ENCODE measurements at regions not wholly inside any gene's neighbourhood (a gene's known extent, or its start where the extent isn't known, plus 50 kb on each side); places are given as distances from the start of the nearest gene placed in this dataset.
"Not testable (repeated sequence)": the region's sequence is repeated elsewhere in the genome, so short reads cannot be mapped to it uniquely, and the experiment has no call there.

GRCh38 chr14:44388306-44388705 lies 118.8 kb downstream of the FSCB start:
- intact Hi-C loops (cut with micrococcal nuclease), result no loop called here

GRCh38 chr14:44385906-44386305 lies 121.2 kb downstream of the FSCB start:
- intact Hi-C loops (cut with micrococcal nuclease), result no loop called here

- intact Hi-C loops (cut with micrococcal nuclease), result not testable (repeated sequence)
Measured at GRCh38 chr14:44385296-44385695, 121.8 kb downstream of the FSCB start.

DNA sequence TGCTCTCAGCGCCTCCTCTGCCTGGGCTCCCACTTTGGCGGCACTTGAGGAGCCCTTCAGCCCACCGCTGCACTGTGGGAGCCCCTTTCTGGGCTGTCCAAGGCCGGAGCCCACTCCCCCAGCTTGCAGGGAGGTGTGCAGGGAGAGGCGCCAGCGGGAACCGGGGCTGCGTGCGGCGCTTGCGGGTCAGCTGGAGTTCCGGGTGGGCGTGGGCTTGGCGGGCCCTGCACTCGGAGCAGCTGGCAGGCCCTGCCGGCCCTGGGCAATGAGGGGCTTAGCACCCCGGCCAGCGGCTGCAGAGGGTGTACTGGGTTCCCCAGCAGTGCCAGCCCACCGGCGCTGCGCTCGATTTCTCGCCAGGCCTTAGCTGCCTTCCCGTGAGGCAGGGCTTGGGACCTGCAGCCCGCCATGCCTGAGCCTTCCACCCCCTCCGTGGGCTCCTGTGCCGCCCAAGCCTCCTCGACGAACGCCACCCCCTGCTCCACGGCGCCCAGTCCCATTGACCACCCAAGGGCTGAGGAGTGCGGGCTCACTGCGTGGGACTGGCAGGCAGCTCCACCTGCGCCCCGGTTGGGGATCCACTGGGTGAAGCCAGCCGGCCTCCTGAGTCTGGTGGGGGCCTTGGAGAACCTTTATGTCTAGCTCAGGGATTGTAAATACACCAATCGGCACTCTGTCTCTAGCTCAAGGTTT lies 122.3 kb downstream of the FSCB start:
- intact Hi-C loops (cut with micrococcal nuclease), result not testable (repeated sequence)

DNA sequence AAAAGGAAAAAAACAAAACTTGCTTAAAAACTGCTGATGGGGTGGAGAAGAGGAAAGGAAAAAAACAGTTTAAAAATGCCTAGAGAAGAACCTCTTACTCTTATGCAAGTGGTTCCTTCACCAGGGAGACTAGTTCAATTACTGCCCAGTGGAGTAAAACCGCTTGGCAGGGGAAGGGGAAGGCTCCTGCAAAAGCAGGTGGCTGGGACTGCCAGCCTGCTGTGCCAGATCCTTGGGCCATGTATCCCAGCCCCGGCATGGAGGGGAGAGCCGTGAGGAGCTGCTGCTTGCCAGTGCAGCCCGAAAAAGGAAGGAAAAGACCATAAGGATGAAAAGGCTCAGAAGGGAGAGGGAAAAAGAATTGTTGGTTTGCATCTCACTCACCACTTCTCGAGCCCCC lies 123.0 kb downstream of the FSCB start:
- intact Hi-C loops (cut with micrococcal nuclease), result no loop called here

DNA sequence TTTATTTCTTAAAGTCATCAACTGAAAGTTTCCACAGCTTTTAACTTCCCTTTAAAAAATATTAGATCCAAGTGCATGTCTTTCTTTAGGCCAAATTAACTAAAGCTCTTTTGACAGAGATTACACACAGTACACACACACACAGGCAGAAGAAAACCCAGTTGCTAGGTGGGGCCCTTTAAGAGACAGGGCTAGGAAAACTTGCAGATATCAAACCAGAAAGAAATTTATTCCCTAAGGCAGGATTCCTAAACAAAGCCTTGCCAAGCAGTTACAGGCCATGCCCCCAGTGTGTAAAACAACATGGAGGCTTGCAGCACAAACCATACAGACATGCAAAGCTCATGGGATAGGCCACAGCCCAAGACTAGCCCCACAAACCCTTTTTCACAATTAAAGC lies 123.4 kb downstream of the FSCB start:
- intact Hi-C loops (cut with micrococcal nuclease), result no loop called here

- intact Hi-C loops (cut with micrococcal nuclease), result no loop called here
Measured at GRCh38 chr14:44379292-44379977, 127.6 kb downstream of the FSCB start.

GRCh38 chr14:44374906-44375305 lies 132.2 kb downstream of the FSCB start:
- intact Hi-C loops (cut with micrococcal nuclease), result no loop called here

DNA sequence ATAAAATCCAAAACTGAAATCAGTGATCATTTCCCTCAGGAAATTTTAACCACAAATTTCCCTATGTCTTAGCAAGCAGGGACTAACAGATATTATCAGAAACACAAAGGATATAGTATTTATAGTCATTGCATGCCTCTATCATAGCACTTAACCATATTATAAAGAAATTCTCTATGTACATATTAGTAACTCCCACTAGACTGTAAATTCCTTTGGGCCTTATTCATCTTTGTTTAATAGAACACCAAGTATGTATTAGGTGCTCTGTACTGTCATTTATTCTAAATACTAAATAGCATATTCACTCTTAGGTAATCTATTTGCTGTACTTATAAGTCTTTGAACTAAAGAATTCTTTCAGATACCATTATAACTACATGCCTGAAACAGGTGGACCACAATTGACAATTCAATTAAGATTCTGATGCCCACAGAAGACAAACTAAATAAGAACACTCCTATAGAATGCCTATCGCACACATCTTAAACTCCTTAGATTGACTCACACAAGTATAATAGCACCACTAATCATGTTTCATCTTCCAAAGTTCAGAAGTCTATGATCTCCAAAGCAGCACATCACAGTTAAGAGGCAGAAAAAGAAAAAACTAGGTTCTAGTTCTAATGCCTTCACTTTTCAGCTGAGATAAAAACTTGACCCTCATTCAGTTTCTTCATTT lies 134.1 kb downstream of the FSCB start:
- intact Hi-C loops (cut with micrococcal nuclease), result no loop called here

GRCh38 chr14:44372231-44372630 lies 134.9 kb downstream of the FSCB start:
- intact Hi-C loops (cut with micrococcal nuclease), result no loop called here

DNA sequence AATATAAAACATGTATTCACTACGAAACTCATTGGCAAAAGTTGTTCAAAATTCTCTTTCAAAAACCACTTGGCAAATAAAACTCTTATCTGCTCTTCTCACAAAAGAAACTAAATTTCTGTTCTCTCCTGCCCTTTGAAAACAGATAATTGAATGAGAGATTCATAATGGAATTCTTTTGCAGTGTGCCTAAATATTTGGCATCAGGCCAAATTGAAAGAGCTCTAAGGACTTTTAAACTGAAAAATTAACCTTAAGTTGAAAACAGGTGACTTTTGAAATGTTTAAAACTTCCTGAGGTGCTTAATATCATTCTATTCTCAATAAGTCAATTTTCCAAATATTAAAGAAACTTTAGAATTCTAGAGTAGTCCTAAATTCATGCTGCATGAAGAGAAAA lies 136.4 kb downstream of the FSCB start:
- intact Hi-C loops (cut with micrococcal nuclease), result no loop called here

DNA sequence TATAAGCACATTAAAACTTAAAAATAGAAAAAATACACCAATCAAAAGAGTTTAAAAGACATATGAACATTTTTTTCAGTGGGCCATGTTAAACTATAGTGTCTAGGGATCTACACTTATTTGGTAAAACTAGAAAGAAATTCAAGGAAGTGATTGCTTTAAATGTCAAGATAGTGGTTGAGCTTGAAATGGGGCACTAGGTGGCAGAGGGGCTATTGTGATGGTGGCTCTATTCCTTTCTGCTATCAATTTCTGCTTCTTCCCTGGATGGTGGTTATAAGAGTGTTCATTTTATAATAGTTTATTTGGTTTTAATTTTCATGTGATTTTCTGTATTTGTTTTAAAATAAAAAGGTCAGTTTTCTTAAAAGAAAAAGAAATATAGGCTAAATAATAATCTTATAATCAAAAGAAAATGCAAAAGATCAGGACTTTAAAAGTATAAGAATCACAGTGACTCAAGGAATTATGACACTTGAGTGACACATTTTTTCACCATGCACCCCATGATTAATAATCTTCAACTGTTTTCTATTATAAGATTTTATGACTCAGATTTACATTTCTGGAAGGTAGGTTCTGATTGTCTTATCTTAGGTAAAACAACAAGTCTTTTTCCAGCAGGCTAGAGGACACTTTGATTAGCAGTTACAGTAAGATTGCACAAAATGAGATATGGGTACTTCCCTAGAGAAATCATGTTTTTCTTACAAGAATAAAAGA lies 137.5 kb downstream of the FSCB start:
- intact Hi-C loops (cut with micrococcal nuclease), result no loop called here

GRCh38 chr14:44361083-44361482 lies 146.0 kb downstream of the FSCB start:
- intact Hi-C loops (cut with micrococcal nuclease), result no loop called here

DNA sequence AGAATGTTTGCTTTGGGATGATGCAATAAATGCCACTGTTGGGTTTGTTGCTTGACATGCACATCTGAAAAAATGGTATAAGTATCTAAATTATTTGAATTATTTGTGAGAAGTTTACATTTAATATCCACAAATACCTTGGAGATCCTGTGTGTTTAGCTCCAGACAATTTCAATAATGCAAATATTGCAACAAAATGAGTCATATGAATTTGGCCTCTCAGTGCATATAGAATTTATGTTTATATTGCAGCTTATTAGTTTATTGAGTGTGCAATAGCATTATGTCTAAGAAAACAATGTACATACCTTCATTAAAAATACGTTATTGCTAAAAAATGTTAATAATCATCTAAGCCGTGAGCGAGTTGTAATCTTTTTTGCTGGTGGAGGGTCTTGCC lies 153.3 kb downstream of the FSCB start:
- intact Hi-C loops (cut with micrococcal nuclease), result no loop called here

GRCh38 chr14:44352201-44352600 lies 154.9 kb downstream of the FSCB start:
- intact Hi-C loops (cut with micrococcal nuclease), result no loop called here

DNA sequence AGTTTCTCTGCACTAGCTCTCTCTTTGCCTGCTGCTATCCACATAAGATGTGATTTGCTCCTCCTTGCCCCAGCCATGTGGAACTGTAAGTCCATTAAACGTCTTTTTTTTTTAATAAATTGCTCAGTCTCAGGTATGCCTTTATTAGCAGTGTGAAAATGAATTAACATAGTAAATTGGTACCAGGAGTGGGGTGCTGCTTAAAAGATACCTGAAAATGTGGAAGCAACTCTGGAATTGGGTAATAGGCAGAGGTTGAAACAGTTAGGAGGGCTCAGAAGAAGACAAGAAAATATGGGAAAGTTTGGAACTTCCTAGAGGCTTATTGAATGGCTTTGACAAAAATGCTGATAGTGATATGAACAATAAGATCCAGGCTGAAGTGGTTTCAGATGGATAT lies 159.8 kb downstream of the FSCB start:
- intact Hi-C loops (cut with micrococcal nuclease), result no loop called here

DNA sequence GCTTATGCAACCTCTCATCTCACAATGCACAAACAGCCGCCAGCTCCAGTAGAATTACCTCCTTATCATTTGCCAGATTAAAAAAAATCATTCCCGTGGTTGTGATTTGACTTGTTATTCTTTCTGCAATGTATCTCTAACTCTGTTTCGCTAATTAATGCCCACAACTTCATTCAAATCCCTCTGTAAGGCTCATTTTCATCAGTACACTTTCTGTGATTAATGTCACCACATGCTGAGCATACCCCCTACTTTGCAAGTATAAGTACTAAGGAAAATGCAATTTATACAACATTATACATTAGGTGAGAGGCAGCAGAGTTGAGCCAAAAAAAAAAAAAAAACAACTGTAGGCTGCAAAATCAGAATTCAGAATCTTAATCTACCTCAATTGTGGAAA lies 166.0 kb downstream of the FSCB start:
- intact Hi-C loops (cut with micrococcal nuclease), result no loop called here

DNA sequence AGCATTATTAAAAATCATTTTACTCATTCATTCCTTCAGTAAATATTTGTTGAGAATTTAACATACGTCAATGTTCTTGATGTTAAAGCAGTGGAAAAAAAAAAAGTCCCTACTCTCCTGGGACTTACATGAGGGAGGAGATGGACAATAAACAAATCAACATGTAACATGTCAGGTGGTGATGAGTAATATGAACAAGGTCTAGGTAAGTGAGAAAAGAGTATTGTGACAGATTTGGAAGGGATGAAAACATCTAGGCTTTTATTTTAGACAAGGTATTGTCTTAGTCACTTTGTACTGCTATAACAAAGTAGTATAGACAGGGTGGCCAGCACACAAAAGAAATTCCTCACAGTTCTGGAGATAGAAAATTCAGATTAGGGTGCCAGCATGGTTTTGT lies 167.2 kb downstream of the FSCB start:
- intact Hi-C loops (cut with micrococcal nuclease), result no loop called here

GRCh38 chr14:44339231-44339630 lies 167.9 kb downstream of the FSCB start:
- intact Hi-C loops (cut with micrococcal nuclease), result no loop called here

DNA sequence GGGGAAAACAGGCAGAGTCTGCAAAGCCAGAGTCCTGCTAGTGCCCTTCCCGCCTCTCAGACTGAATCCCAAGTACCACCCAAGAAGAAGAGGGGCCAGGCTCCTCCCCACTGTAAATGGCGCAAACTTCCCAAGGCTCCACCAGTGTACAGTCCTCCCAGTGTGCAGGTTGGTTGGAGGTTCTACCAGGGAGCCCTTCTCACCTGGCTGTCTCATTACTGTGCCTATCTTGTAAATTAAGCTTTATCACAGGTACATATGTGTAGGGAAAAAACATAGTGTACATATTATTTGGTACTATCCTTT lies 189.7 kb downstream of the FSCB start:
- intact Hi-C loops (cut with micrococcal nuclease), result no loop called here

- intact Hi-C loops (cut with micrococcal nuclease), result no loop called here
Measured at GRCh38 chr14:44316647-44317440, 190.2 kb downstream of the FSCB start.
